ENCODE measurements at regions not wholly inside any gene's neighbourhood (a gene's known extent, or its start where the extent isn't known, plus 50 kb on each side); places are given as distances from the start of the nearest gene placed in this dataset.

DNA sequence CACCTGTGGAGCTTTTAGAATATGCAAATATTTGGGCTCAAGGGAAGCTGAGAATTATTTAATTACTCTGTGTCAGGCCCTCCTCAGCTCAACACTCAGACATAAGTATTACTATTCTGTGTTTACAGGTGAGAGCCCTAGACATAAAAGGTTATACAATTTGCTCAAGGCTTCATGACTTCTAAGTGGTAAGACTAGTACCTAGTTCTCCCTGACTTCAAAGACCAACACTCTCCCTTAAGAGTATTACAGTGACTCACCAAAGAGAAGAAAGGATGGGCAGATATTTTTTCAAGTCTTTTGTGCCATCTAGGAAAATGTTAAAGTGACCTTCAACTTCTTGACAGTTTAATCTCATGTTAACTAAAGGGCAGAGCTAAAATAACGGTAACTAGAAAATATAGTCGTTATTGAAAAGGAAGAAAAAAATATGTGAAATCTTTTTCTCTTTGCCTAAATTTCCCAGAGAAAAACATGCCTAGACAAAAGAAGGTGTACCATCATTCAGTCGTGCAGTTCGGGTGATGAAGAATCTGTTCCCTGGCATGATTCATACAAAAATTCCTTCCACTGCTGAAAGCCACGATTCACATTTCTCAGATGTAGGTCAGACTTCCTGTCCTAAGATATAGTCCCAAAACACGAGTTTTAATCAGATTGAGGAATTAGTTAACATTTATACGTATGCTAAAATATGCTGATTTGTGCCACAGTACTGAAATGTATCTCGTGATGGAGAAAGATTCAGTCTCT is 849.1 kb upstream of the API5 start:
- no peak for TF ChIP-seq CTCF (IDR thresholded peaks at IDR 0.05)

- TF ChIP-seq CTCF (IDR thresholded peaks at IDR 0.05), result no peak
These were observed 846.2 kb upstream of the API5 start for GRCh38 chr11:42465623-42466022.

- TF ChIP-seq CTCF (IDR thresholded peaks at IDR 0.05), result no peak
These were observed 838.7 kb upstream of the API5 start for GRCh38 chr11:42473106-42473505.

DNA sequence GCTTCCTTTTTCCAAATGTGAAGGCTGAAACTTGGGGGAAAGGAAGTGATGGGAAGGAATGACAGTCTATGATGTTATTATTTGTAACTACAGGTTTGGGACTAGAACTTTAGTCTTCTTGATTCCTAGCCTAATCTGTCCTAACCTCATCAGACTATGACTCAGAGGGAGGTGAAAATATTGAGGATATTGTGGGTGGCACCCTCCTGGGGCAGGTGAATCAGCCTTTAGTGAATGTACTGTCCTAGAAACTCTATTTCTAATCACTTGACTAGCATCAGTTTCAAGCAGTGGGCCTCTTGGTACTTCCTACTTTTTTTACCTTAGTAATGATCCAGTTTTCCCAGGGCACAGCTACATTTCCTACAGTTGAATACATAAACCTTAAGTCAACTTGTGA is 829.0 kb upstream of the API5 start:
- no peak for TF ChIP-seq CTCF (IDR thresholded peaks at IDR 0.05)

GRCh38 chr11:42490506-42490905 is 821.3 kb upstream of the API5 start:
- no peak for TF ChIP-seq CTCF (IDR thresholded peaks at IDR 0.05)

DNA sequence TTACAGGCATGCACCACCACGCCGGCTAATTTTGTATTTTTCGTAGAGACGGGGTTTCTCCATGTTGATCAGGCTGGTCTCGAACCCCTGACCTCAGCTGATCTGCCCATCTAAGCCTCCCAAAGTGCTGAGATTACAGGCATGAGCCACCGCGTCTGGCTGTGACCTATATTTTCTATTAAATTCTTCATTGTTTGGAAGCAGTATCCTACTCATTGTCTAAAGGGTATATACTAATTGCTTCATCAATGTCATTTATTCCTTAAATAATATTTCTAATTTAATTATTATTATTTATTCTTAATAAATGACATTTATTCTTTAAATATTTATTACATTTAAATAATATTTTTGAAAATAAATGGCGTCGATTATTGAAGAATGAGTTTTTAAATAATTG is 817.3 kb upstream of the API5 start:
- TF ChIP-seq CTCF (IDR thresholded peaks at IDR 0.05), result no peak

DNA sequence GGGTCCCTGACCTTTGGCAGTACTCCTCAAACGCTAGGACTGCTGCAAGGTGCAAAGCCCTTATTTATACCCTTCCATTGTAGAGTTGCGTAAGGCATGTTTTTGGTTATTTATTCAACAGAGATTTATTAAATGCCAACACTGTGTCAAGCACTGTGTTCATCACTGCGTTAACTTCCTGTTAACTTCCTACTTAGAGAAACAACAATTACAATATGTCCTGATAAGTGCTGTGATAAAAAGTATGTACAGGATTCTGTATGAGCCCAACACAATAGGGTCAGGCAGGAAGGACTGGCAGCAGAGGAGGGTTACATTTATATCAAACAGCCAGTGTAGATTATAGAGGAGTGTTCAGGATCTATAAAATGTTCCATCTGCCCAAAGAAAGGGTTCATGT is 812.8 kb upstream of the API5 start:
- no peak for TF ChIP-seq CTCF (IDR thresholded peaks at IDR 0.05)

- no peak for TF ChIP-seq CTCF (IDR thresholded peaks at IDR 0.05)
These were observed 809.6 kb upstream of the API5 start for GRCh38 chr11:42502151-42502550.

Data from LNCAP (cell line).